EL (cell line): ENCODE measurements at regions not wholly inside any gene's neighbourhood (a gene's known extent, or its start where the extent isn't known, plus 50 kb on each side); places are given as distances from the start of the nearest gene placed in this dataset.

Experiments
- DNase-seq: peaks from one replicate; pipeline ENCODE4 v3.0.0-alpha.2; 2016

DNA sequence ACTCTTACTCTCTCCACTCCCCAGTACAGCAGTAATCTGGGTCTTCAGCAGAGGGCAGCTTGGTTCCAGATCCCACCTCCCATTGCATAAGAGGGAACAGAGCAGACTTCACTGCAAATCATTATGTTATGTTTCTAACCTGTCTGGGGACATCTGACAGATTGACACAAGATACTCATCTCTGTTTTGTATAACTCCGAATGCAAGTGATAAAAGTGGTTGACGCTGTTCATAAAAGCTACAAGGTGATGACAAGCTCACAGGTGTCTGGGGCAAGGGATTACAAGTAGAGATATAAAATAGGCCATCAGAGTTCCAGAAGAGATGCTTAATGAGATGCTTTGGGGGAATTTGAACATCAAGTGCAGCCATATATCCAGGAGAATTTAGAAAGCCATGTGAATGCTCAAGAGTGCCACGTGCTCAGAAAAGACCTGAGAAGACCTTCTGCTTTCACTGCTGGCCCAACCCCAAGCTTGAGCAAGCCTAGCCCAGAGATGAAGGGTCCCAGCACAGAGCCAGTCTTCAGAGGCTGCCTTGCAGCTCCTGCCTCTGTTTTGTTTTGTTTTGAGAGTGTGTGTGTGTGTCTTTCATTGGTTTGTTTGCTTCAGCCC is 80.6 kb downstream of the VSTM2A start:
- no peak for DNase-seq
